GM21786 (cell line): ENCODE measurements at regions not wholly inside any gene's neighbourhood (a gene's known extent, or its start where the extent isn't known, plus 50 kb on each side); places are given as distances from the start of the nearest gene placed in this dataset.
"Not testable (repeated sequence)": the region's sequence is repeated elsewhere in the genome, so short reads cannot be mapped to it uniquely, and the experiment has no call there.

Source experiments
- ATAC-seq: cut with Tn5 transposase; IDR thresholded peaks from one replicate; pipeline ENCODE4 v1.9.1; 2021; ENCODE audit not compliant: unreplicated experiment

- ATAC-seq, result no peak
Observed at GRCh38 chr6:11486959-11487358, 50.6 kb upstream of the TMEM170B start.

DNA sequence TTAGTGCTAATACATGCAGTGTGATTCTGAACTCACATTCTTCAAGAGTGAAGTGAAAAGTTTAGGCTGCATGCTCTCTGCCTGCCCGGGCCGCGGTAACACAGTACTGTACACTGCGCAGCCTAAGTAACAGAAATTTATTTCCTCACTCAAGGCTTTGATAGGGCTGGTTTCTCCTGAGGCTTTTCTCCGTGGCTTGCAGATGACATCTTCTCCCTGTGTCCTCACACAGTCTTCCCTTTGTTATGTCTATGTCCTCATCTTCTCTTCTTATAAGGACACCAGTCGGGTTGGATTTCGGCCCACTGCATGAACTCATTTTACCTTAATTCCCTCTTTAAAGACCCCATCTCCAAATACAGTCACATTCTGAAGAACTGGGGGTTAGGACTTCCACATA, 51.1 kb upstream of the TMEM170B start:
- ATAC-seq, result no peak

DNA sequence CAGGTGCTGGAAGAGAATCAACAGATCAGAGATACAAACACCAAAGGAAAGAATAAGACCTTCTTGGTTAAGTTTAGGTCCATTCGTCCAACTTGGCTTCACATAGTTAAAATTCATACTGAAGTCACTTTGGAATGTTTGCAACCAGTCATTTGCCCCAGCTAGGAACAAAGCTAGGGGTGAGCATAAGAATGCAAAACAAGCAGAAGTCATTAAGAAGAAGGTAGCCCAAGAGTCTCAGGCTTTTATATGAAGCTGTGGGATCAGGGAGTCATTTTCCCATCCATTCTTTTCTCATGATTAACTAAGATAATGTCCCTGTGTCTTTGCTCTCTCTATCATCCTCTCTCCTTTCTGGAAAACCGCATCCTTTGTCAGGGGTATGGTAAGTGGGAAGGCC, 51.5 kb upstream of the TMEM170B start:
- ATAC-seq, result no peak

DNA sequence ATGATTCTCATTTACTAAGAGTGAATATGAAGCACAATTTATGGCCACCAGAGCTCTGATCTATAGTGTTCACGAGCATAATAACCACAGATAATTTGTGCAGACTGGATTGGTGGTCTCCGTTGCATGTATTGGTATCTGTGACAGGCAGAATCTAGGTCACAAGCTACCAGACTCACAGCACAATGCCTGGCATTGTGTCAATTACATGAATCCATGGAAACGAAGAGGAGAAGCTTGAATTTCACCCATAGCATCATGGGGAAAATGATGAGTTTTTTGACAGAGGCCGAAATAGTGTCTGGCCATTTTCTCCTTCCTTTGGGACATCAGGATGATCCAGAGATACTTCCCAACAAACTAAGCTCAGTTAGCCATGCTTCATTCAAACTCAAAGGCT, 52.3 kb upstream of the TMEM170B start:
- no peak for ATAC-seq

GRCh38 chr6:11484441-11484840, 53.1 kb upstream of the TMEM170B start:
- no peak for ATAC-seq

DNA sequence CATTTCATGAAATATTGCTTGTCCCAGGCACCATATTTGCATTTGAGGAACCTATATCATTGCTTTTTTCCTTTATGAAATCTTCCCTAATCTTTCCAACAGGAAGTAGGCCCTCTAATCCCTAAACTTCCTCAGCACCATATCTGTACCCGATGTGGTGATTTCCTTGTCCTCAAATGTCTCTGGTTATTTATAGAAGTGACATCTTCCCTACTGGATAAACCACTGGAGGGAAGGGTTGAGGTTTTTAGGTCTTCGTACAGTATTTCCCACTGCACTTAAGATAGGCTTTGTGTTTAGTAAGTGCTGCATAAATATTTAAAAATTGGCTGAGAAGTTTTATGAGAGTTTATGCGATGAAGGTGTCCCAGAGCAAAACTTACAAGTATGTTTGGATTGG, 54.9 kb upstream of the TMEM170B start:
- no peak for ATAC-seq

- ATAC-seq, result no peak
Observed at GRCh38 chr6:11480541-11480940, 57.0 kb upstream of the TMEM170B start.

DNA sequence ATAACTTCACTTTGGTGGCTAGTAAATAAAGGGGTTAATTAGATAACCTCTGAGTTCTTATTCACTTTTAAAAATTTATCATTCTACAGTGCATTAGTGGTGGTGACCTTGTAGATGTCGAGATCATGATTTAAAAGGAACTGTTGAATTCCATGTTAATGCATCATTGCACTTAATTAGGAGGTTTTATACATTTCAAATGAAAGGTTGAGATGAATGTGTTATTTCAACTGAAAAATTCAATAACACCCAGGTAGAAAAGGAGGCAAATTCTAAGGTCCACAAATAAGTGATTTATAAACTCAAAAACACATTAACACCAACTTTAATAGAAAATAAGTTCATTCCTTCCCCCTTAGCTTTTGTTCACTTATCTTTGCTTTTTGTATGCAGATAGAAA, 58.3 kb upstream of the TMEM170B start:
- no peak for ATAC-seq

DNA sequence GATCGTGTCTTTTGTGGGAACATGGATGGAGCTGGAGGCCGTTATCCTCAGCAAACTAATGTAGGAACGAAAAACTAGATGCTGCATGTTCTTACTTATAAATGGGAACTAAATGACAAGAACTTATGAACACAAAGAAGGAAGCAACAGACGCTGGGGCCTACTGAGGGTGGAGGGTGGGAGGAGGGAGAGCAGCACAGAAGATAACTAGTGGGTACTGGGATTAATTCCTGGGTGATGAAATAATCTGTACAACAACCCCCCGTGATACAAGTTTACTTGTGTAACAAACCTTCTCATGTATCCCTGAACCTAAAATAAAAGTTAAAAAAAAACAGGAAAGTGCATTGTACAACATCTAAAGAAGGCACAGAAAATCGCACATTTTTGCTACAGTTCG, 59.0 kb upstream of the TMEM170B start:
- no peak for ATAC-seq

DNA sequence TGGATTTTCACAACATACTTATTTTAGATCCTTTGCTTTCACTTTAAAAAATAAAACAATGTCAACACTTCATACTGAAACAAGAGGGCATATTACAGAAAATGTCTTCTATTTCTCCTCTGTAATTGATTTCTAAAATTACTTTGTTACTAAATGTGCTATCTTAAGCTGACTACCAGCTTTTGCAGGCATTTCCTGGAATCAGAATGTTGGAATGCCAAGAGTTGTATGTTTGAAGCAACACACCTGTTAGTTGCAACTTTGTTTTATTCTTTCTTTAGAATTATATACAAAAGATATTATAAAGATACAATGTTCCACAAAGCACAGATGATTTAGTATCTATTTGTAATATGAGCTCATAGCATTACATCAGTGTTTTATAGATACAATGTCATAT, 62.5 kb upstream of the TMEM170B start:
- ATAC-seq, result no peak

DNA sequence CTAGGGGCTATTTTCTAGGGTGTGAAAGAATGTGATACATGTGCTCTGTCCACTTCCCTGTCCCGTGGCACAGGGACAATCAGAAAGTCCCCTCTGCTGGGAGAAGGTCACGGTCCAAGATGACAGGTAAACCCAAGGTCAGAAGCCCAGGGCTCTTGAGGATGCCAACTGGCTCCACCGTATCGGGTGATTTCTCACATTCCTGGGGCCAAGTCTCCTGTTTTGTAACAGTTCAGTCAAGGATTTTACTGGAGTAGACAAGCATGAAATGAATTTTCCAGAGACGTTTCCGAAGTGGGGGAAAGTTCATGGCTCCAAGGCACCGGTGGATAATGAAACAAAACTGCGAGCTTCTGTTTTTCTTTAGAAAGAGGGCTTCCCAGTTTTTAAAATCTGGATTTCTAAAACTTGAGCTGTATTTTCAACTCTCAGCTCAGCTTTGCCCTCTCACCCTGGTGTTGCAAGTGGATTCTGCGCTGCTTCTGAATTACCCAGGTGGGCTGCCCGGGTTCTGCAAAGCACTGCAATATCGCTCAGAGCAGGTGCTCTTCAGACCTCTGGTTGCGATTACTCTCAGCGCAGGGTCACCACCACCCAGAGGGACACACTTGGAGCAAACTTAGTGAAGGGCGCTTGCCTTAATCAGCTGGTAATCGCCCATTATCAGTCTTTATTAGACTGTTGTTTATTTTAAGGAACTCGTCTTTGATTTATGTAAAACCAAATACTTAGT, 64.4 kb upstream of the TMEM170B start:
- ATAC-seq, result no peak

DNA sequence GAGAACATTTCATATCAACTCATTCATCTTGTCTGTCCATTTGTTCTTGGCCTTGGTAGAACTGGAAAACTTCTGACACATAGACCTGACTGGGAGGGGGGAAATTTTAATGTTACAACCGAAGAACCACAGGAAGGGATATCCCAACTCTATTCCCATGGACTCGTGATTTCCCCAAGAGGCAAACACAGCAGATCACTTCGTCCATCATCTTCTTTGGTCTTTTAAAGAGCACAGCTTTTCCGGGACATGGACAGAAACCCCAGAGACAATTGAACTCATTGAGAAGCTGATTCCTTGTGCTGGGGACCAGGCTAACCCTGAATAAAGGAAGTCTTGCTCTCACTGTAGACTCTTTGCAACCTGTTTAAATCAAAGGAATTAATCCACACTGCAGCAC, 66.3 kb upstream of the TMEM170B start:
- no peak for ATAC-seq

DNA sequence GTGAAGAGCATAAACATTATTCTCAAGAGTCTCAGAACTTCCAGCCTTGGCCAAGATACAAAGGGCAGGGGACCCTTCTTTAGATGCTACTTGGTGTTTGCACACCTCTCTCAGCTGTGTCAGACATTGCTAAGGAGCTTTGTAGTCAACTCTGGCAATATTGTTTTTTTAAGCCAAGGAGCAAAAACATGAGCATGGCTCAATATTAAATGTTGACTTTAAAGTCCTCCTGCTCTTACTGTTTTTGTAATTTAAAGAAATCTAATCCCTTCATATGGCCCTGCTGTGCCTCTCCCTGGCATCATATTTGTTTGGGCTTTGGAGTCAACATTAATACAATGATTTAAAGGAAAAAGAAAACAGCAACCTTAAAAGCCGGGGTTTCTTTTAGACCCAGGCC, 67.9 kb upstream of the TMEM170B start:
- no peak for ATAC-seq

DNA sequence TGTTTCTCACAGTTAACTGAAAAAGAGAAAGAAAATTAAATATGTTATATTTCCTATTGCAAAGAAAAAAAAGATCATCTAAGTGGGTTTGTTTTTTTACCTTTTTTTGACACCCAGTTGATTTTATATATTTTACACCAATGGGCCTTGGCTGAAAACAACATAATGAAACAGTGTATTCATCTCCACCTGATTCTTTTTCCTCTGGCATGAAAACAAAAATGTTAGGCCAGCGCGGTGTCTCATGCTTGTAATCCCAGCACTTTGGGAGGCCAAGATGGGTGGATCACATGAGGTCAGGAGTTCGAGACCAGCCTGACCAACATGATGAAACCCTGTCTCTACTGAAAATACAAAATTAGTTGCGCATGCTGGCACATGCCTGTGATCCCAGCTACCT, 69.3 kb upstream of the TMEM170B start:
- not testable (repeated sequence) for ATAC-seq

GRCh38 chr6:11467364-11467763, 70.2 kb upstream of the TMEM170B start:
- peak; percentile 71 for ATAC-seq

DNA sequence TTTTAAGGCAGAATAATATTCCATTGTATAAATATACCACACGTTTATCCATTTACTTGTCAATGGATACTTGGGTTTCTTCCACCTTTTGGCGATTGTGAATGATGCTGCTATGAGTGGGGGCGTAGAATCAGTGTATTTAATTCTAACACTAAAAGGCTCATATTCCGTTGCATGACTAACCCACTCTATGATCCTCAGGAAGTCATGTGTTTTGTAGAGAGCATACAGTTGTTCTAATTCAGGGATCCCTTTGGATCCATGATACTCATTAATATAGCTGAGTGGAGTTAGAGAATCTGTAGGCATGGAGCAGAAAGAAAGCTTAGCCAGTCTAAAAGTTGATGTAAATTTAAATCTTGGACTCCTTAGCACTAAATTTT, 74.2 kb upstream of the TMEM170B start:
- no peak for ATAC-seq

GRCh38 chr6:11462742-11463397, 74.7 kb upstream of the TMEM170B start:
- no peak for ATAC-seq

DNA sequence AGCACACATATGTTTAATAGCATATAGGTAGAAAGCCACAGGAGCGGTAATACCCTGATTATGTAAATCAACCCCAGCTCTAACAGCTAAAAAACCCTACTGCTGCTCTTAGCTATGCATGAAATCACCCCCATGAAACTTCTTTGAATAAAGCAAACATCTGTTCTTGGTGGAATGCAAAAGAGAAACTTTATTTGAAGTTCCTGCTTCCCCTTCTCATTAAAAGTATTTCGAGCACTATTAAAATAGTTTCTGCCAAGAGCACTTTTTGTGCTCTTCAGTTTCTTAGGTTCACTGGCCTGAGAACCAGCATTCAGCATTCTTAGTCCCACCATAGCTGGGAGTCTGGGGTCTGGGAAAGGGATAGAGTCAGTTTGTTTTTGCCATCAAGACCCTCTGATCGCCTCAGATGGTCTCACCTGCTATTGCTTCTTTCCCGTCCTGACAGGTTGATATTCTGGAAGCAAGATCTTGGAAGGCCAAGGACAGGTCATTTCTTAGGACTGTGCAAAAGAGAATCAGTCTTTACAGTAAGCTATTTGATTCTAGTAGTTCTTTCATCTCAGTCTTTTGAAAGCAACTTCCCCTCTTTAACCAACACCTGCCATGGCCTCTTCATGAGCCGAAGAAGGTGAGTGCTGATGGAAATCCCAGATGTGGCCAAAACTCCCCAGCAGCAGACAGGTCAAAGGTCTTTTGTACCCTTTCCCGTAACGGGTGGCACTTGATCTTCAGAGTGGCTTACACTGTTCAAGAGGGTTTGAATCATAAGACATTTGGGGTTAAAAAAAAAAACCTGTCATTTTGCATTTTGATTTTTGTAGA, 76.5 kb upstream of the TMEM170B start:
- ATAC-seq, result peak; percentile 68

DNA sequence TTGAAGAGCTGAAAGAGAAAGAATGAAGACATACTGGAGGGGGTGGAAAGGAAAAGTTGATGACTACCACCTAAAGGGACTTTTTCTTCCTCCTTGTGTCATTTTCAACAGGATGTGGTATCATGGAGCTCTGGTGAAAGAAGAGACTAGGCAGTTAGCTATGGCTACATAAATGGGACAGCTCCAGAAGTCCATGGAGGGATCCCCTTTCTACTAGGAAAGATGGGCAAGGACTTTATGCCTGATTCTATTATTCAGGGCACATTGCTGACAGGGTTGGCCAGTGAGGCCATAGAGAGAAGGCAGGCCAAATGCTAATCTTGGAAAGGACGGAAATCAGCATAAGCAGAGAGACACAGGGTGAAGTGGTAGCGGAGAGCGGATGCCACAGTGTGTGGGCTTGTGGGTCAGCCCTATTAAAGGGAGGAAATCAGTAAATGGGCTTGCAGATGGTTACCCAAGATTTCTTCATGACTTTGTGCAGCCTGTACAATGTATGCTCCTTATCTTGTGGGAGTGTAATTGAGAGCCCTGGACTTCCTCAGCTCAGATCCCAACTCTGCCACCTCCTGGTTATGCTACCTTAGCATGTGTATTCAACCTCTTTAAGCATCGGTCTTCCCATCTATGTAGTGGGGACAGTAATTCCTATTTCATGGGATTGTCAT, 77.4 kb upstream of the TMEM170B start:
- peak; percentile 36 for ATAC-seq

DNA sequence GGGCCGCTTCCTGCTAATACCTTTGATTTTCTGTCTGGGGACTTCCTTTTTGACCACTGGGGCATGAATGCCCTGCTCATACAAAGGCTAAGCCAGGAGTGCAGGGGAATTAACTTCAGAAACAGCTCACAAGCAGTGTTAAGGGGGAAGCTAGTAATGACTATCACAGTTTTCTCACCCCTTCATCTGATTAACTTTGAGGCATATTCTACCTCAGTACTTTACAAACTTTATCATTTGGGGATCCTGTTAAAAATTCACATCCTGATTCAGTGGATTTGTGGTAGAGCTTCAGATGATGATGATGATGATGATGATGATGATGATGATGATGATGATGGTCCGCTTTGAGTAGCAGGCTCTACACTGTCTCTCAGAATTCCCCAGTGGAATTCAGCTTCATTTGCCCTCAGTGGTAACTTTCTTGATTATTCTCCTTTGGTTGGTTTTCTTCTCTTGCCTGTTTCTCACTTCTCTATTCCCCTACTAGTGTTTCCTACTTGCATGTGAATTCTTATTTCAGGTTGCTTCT, 78.4 kb upstream of the TMEM170B start:
- peak; percentile 54 for ATAC-seq

GRCh38 chr6:11458509-11458908, 79.0 kb upstream of the TMEM170B start:
- ATAC-seq, result no peak
